ENCODE measurements at regions not wholly inside any gene's neighbourhood (a gene's known extent, or its start where the extent isn't known, plus 50 kb on each side); places are given as distances from the start of the nearest gene placed in this dataset.

DNA sequence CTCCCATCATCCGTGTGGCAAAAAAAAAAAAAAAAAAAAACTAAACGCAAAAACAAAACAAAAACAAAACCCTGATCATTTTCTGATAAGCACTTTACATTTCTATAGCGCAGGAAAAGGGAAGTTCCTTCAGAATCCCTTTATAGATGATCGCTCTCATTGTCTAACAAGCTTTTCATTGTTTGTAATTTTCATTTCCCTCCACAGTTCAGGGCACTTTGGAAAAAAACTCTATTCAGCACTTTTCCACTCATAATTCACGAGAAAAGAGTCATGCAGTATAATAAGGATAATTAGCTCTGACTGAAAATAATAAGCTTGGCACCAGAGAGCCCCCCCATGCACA, 89.4 kb upstream of the ATXN1 start:
- no peak for DNase-seq

- no peak for DNase-seq
These were observed 88.9 kb upstream of the ATXN1 start for GRCh38 chr6:16849988-16850680.

- no peak for DNase-seq
These were observed 88.2 kb upstream of the ATXN1 start for GRCh38 chr6:16849280-16849987.

GRCh38 chr6:16846399-16846778, 85.1 kb upstream of the ATXN1 start:
- no peak for DNase-seq

GRCh38 chr6:16844183-16844582, 82.9 kb upstream of the ATXN1 start:
- no peak for DNase-seq

GRCh38 chr6:16842676-16843075, 81.4 kb upstream of the ATXN1 start:
- DNase-seq, result no peak

- DNase-seq, result no peak
These were observed 80.0 kb upstream of the ATXN1 start for GRCh38 chr6:16841241-16841640.

DNA sequence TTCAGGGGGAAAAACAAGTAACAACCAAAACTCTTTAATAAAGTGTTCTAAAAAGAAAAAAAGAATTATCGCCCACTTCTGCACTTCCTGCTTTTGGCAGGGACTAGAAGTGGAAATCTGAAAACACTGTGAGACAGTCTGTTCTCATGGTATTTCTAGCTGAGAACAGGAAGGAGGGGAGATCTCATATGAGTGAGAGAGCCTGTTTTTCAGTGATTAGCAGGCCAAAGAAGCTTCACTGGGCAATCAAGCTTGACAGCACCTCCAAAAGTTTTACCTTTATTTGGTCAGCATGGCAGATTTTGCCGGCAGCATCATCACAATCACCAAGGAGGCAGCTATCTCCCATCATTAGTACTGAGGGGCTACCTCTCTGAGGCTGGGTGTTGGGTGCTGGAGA, 79.5 kb upstream of the ATXN1 start:
- no peak for DNase-seq

DNA sequence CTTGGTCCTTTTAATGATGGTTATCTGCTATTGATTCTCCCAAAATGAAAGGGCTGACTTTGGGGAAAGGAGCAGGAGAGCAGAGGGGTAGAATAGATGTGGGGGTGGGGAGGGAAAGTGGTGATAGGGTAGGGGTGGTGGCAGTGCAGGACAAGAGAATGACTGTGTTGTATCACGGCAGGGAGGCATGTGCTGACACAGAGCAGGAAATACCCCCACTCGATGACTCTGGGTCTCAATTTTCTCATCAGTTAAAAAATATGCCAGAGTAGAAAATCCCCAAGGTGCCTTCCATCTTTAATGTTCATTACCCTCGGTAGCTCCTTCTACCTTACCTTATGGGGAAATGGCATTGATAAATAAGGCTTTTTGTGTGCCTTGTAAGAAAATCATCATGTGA, 79.0 kb upstream of the ATXN1 start:
- no peak for DNase-seq

- DNase-seq, result no peak
These were observed 78.4 kb upstream of the ATXN1 start for GRCh38 chr6:16839631-16840179.

GRCh38 chr6:16837217-16837972, 76.1 kb upstream of the ATXN1 start:
- no peak for DNase-seq

DNA sequence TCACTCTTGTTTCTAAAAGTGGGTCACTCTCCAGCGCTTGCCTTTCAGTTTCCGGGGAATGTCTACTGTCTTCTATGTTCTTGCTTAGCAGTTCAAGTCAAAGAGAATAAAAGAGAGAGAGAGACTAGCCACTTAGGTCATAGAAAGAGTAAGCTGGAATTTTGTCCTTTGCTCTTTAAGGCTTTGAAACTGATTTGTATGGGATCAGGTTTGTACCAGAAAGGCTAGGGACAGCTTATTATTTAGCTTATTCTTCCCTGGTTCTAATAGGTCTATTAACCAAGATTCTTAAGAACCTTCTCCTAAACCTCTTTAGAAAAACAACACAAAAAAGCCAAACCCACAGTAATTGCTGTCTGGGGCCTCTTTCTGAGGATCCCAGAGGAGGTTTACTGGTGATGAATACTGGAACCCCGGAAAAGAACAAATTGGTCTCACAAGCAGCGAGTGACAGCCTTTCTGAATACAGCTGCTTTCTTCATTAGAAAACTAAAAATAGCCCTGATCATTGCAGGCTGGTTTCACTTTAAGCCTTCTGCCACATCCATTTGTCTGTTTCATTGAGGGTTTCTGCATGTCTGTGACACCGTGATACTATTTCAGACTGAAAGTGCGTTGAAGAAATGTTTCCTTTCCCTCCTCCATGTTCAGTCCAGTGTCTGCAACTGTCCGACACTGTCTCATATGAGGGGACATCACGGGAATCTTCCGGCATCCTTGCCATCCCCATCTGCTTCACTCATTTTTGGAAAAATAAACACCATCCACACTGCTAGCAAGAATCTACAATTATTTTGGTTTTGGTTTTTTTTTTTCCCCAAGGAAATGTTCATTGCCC, 75.1 kb upstream of the ATXN1 start:
- no peak for DNase-seq

DNA sequence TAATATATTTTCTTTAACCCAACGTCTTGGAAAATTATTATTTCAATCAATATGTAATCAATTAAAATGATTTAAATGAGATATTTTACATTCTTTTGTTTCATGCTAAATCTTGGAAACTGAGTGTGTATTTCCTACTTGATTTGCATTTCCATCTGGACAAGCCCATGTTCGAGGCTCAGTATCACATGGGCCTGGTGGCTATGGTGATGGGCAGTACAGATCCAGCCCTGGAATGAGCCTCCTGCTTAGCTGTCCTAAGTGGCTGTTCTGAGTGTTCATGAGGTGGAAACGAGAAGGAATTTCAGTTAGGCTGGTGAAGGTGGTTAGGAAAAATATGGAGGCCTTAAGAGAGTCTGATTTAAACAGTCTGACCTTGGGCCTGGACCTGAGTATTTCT, 73.0 kb upstream of the ATXN1 start:
- no peak for DNase-seq

DNA sequence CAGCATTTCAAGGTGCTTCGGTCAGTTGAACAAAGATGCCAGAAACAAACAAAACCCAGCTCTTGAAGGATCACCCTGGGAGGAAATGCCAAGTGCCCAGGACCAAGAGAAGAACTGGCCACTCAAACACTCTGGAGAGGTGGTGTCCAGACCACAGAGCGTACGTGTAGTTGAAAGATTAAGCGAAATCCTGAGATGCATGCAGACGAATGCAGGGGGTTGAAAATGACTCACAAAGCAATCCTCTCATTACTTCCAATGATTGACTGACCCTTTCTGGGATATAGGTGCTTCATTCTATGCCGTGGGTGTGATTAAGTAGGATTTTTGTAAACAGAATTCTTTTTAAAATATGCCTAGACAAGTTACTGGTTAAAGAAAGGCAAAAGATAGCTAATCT, 71.5 kb upstream of the ATXN1 start:
- DNase-seq, result no peak

- DNase-seq, result no peak
These were observed 70.8 kb upstream of the ATXN1 start for GRCh38 chr6:16832043-16832567.

- DNase-seq, result no peak
These were observed 69.9 kb upstream of the ATXN1 start for GRCh38 chr6:16831136-16831535.

GRCh38 chr6:16828058-16828457, 66.8 kb upstream of the ATXN1 start:
- no peak for DNase-seq

DNA sequence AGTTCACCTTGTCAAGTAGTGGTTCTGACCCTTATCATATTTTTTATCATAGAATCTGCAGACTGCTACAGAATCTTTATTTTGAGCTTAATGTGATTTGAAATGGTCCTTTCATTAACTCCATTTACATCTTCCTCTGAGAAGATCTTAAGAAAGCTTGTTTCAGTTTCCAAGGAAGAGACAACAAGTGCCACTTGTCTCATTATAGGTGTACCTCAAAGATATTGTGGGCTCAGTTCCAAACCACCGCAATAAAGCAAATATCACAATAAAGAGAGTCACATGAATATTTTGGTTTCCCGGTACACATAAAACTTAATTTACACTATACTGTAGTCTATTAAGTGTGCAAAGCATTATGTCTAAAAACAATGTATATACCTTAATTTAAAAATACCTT, 66.4 kb upstream of the ATXN1 start:
- DNase-seq, result no peak

DNA sequence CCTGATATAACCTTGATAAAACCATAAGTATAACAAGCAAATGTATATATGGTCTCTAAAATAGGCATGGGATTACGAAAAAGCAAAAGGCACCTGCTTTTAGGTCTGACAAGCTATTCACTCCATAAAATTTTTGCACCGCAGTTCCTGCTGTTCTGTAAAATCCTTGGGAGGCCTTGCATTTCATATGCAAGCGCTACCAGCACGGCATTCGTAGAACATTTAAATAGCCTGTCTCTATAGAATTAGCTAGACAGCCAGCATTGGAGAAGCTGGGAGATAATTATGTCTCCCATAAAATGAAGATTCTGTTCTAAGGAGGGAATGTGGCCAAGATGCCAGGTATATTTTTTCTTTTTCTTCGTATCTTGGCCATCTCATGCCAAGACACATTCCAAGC, 64.5 kb upstream of the ATXN1 start:
- no peak for DNase-seq

GRCh38 chr6:16824845-16825685, 63.8 kb upstream of the ATXN1 start:
- no peak for DNase-seq

- no peak for DNase-seq
These were observed 62.6 kb upstream of the ATXN1 start for GRCh38 chr6:16823718-16824352.
